Loucy (cell line): ENCODE measurements at regions not wholly inside any gene's neighbourhood (a gene's known extent, or its start where the extent isn't known, plus 50 kb on each side); places are given as distances from the start of the nearest gene placed in this dataset.

Source experiments
- CTCF ChIP-seq: fragments of 200-600 bp; sonication (generic); conservative IDR thresholded peaks from 2 replicates; pipeline ENCODE4 v1.5.1; 2014; ENCODE audit warnings: mild to moderate bottlenecking, antibody characterized with exemption, low read length
- EZH2phosphoT487 ChIP-seq: fragments of 200-600 bp; IDR thresholded peaks from 2 replicates; pipeline ENCODE4 v1.6.1; 2018; ENCODE audit warnings: antibody characterized with exemption, mild to moderate bottlenecking, moderate library complexity, borderline replicate concordance

- no peak for TF ChIP-seq CTCF
- no peak for TF ChIP-seq EZH2phosphoT487
Observed at GRCh38 chr2:75407038-75407530, 153.7 kb downstream of the EVA1A start.
